ENCODE measurements at regions not wholly inside any gene's neighbourhood (a gene's known extent, or its start where the extent isn't known, plus 50 kb on each side); places are given as distances from the start of the nearest gene placed in this dataset.

- Mint-ChIP-seq H3K27me3 (ENCODE audit: unreplicated experiment) (no peaks in the 10 kb centered on the region), H3K27ac (ENCODE audit: unreplicated experiment) (no peak overlapping the region), H3K4me3 (ENCODE audit: low read depth, unreplicated experiment) (no peak overlapping the region), H3K36me3 (ENCODE audit: insufficient read depth, unreplicated experiment) (no peaks in the 10 kb centered on the region), H3K4me1 (ENCODE audit: low read depth, unreplicated experiment) (no peaks in the 10 kb centered on the region), H3K9me3 (ENCODE audit: low read depth, unreplicated experiment) (no peaks in the 10 kb centered on the region)
- intact Hi-C loops (cut with micrococcal nuclease; ENCODE audit: unreplicated experiment) = no loop called here
- no peak for DNase-seq
- no peak for TF ChIP-seq CTCF (IDR thresholded peaks at IDR 0.05; ENCODE audit: unreplicated experiment)
- no TSS peak for BruUV-seq (replicated peaks)
- CTCF ChIA-PET = no interaction called here
Measured at GRCh38 chr5:51095486-51095885, 287.8 kb upstream of the ISL1 start.

- H3K9me3 Mint-ChIP-seq (ENCODE audit: low read depth, unreplicated experiment) = no peaks in the 10 kb centered on the region
- DNase-seq = no peak
- no peak overlapping the region for H3K27ac Mint-ChIP-seq (ENCODE audit: unreplicated experiment)
- CTCF ChIA-PET = no interaction called here
- no peak for TF ChIP-seq CTCF (IDR thresholded peaks at IDR 0.05; ENCODE audit: unreplicated experiment)
- H3K4me3 Mint-ChIP-seq (ENCODE audit: low read depth, unreplicated experiment) = no peak overlapping the region
- no peaks in the 10 kb centered on the region for H3K4me1 Mint-ChIP-seq (ENCODE audit: low read depth, unreplicated experiment)
- H3K36me3 Mint-ChIP-seq (ENCODE audit: insufficient read depth, unreplicated experiment) = no peaks in the 10 kb centered on the region
- intact Hi-C loops (cut with micrococcal nuclease; ENCODE audit: unreplicated experiment) = no loop called here
- no TSS peak for BruUV-seq (replicated peaks)
- no peaks in the 10 kb centered on the region for H3K27me3 Mint-ChIP-seq (ENCODE audit: unreplicated experiment)
Measured at GRCh38 chr5:51096859-51097258, 286.4 kb upstream of the ISL1 start.

GRCh38 chr5:51099173-51099853, 283.9 kb upstream of the ISL1 start:
- Mint-ChIP-seq H3K4me3 (ENCODE audit: low read depth, unreplicated experiment) (no peak overlapping the region), H3K9me3 (ENCODE audit: low read depth, unreplicated experiment) (no peaks in the 10 kb centered on the region), H3K27me3 (ENCODE audit: unreplicated experiment) (no peaks in the 10 kb centered on the region), H3K27ac (ENCODE audit: unreplicated experiment) (no peak overlapping the region), H3K4me1 (ENCODE audit: low read depth, unreplicated experiment) (no peaks in the 10 kb centered on the region), H3K36me3 (ENCODE audit: insufficient read depth, unreplicated experiment) (no peaks in the 10 kb centered on the region)
- intact Hi-C loops (cut with micrococcal nuclease; ENCODE audit: unreplicated experiment) = no loop called here
- no peak for DNase-seq
- CTCF ChIA-PET = no interaction called here
- no TSS peak for BruUV-seq (replicated peaks)
- no peak for TF ChIP-seq CTCF (IDR thresholded peaks at IDR 0.05; ENCODE audit: unreplicated experiment)

GRCh38 chr5:51104556-51104955, 278.7 kb upstream of the ISL1 start:
- intact Hi-C loops (cut with micrococcal nuclease; ENCODE audit: unreplicated experiment) = no loop called here
- TF ChIP-seq CTCF (IDR thresholded peaks at IDR 0.05; ENCODE audit: unreplicated experiment) = no peak
- no peaks in the 10 kb centered on the region for H3K4me1 Mint-ChIP-seq (ENCODE audit: low read depth, unreplicated experiment)
- H3K27ac Mint-ChIP-seq (ENCODE audit: unreplicated experiment) = no peak overlapping the region
- H3K4me3 Mint-ChIP-seq (ENCODE audit: low read depth, unreplicated experiment) = no peak overlapping the region
- no TSS peak for BruUV-seq (replicated peaks)
- CTCF ChIA-PET = no interaction called here
- DNase-seq = no peak
- H3K9me3 Mint-ChIP-seq (ENCODE audit: low read depth, unreplicated experiment) = no peaks in the 10 kb centered on the region
- H3K36me3 Mint-ChIP-seq (ENCODE audit: insufficient read depth, unreplicated experiment) = no peaks in the 10 kb centered on the region
- H3K27me3 Mint-ChIP-seq (ENCODE audit: unreplicated experiment) = no peaks in the 10 kb centered on the region

Data from Calu3 (cell line).